ENCODE measurements at regions not wholly inside any gene's neighbourhood (a gene's known extent, or its start where the extent isn't known, plus 50 kb on each side); places are given as distances from the start of the nearest gene placed in this dataset.

DNA sequence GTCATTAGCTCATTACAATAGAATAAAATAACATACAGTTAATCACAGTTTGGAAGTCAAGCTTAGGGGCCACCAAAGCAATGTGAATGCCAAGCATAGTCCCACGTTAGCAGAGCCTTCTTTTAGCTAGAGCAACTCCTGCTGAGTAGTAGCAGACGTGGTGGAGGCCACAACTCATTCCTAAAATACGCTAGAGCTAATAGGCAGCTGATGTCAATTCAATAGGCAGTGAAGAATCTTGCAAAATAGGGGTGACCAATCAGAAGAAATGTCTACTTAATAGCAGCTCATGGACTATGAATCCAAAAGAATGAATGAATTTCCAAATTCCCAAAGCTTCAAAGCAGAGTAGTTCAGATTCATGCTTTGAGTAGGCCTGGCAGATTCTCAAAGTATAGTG is 292.9 kb upstream of the RORA start:
- TF ChIP-seq, protein P1, sequence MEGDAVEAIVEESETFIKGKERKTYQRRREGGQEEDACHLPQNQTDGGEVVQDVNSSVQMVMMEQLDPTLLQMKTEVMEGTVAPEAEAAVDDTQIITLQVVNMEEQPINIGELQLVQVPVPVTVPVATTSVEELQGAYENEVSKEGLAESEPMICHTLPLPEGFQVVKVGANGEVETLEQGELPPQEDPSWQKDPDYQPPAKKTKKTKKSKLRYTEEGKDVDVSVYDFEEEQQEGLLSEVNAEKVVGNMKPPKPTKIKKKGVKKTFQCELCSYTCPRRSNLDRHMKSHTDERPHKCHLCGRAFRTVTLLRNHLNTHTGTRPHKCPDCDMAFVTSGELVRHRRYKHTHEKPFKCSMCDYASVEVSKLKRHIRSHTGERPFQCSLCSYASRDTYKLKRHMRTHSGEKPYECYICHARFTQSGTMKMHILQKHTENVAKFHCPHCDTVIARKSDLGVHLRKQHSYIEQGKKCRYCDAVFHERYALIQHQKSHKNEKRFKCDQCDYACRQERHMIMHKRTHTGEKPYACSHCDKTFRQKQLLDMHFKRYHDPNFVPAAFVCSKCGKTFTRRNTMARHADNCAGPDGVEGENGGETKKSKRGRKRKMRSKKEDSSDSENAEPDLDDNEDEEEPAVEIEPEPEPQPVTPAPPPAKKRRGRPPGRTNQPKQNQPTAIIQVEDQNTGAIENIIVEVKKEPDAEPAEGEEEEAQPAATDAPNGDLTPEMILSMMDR (IDR thresholded peaks at IDR 0.05; ENCODE audit: insufficient read depth, low read depth, low read length), result no peak
- CTCF ChIA-PET, result no interaction called here
- H3K4me3 ChIP-seq (ENCODE audit: low read depth, low read length), result no peak overlapping the region
- DNase-seq (ENCODE audit: low read depth), result no peak
- H3K27me3 ChIP-seq (ENCODE audit: control insufficient read depth, insufficient read depth, low read length), result no peaks in the 10 kb centered on the region
- no peaks in the 10 kb centered on the region for H3K36me3 ChIP-seq (ENCODE audit: control insufficient read depth, insufficient read depth, low read length)
- POLR2A ChIA-PET, result no interaction called here

DNA sequence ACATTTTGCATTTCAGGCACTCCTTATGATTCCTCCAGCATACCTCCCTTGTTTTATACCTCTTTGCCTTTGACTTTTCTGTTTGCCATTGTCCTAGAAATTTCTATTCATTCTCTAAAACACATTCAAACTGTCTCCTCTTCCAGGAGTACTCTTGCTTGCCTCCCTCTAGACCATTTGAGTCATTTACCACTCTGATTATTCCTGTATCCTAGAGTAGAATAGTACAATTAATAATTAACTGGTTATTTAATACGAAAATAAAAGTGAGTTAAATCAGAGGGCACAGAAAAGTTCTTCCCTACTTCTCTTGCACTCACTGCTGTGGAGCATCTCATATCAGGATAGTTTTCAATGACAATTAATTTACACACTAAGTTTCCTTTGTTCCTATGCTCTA is 290.2 kb upstream of the RORA start:
- TF ChIP-seq, protein P1 (IDR thresholded peaks at IDR 0.05; ENCODE audit: insufficient read depth, low read depth, low read length), result no peak
- DNase-seq (ENCODE audit: low read depth), result no peak
- ChIA-PET CTCF (interaction anchor here (1.2 kb wide), 1 partner anchor 11 kb away, joined by 4 read pairs; no protein-coding TSS in a partner anchor), POLR2A (no interaction called here)
- no peak overlapping the region for H3K4me3 ChIP-seq (ENCODE audit: low read depth, low read length)
- no peaks in the 10 kb centered on the region for H3K36me3 ChIP-seq (ENCODE audit: control insufficient read depth, insufficient read depth, low read length)
- no peaks in the 10 kb centered on the region for H3K27me3 ChIP-seq (ENCODE audit: control insufficient read depth, insufficient read depth, low read length)

DNA sequence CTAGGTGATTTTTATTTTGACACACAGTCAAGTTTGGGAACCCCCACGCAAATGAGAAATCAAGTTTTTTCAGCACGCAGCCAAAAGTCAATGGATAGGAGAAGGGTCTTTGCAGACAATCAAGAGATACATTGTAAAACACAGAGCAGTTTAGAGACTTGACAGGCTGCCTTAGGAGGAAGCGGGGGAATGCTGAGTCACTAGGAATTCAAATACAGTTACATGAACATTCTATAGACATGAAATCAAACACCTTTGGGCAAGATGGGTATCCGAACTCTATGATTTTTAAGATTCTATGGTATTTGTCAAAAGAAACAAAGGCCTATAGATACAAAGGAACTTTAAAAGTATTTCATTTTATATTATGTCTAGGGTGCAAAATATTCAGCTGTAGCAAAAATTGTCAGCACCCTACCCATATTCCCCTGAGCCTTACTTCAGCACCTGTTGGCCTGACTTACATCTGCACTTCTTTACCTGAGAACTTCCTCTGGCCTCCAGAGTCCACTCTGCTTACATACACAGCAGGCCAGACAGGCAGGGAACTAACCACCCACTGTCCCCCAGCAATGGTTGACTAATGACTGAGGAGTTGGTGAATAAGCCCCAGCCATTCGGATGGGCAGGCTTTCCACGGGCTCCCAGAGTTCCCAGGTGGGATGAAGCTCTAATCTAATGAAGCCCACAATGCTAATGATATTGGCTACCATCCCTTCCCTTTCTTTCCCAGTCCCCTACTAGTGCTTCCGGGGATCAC is 289.3 kb upstream of the RORA start:
- H3K27me3 ChIP-seq (ENCODE audit: control insufficient read depth, insufficient read depth, low read length), result no peaks in the 10 kb centered on the region
- no peaks in the 10 kb centered on the region for H3K36me3 ChIP-seq (ENCODE audit: control insufficient read depth, insufficient read depth, low read length)
- TF ChIP-seq, protein P1 (IDR thresholded peaks at IDR 0.05; ENCODE audit: insufficient read depth, low read depth, low read length), result no peak
- CTCF ChIA-PET, result interaction anchor here (1.2 kb wide), 1 partner anchor 10 kb away, joined by 4 read pairs; no protein-coding TSS in a partner anchor
- POLR2A ChIA-PET, result no interaction called here
- no peak for DNase-seq (ENCODE audit: low read depth)
- no peak overlapping the region for H3K4me3 ChIP-seq (ENCODE audit: low read depth, low read length)

DNA sequence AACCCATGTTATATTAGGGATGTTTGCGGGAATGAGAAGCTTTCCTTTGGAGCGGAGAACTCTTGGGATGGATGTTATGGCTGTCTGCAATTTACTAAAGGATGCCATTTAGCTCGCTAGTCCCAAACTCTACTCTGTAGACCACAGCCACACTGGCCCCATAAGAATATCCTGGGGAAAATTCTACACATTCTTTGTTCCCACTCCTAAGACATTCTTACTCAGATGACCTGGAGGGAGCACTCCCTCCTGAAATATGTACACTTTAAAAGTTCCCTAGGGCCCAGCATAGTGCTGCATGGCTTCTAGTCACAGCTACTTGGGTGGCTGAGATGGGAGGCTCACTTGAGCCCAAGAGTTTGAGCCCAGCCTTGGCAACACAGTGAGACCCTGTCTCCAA is 288.7 kb upstream of the RORA start:
- CTCF ChIA-PET, result no interaction called here
- no peak for DNase-seq (ENCODE audit: low read depth)
- no peak overlapping the region for H3K4me3 ChIP-seq (ENCODE audit: low read depth, low read length)

GRCh38 chr15:61517335-61517734 is 288.2 kb upstream of the RORA start:
- CTCF ChIA-PET, result no interaction called here
- Histone ChIP-seq H3K27me3 (ENCODE audit: control insufficient read depth, insufficient read depth, low read length) (no peaks in the 10 kb centered on the region), H3K4me3 (ENCODE audit: low read depth, low read length) (no peak overlapping the region), H3K36me3 (ENCODE audit: control insufficient read depth, insufficient read depth, low read length) (no peaks in the 10 kb centered on the region)
- TF ChIP-seq, protein P1 (IDR thresholded peaks at IDR 0.05; ENCODE audit: insufficient read depth, low read depth, low read length), result no peak
- POLR2A ChIA-PET, result no interaction called here
- no peak for DNase-seq (ENCODE audit: low read depth)

More for the DNA sequence above, 288.7 kb upstream of the RORA start:
- POLR2A ChIA-PET, result no interaction called here
- Histone ChIP-seq H3K27me3 (ENCODE audit: control insufficient read depth, insufficient read depth, low read length) (no peaks in the 10 kb centered on the region), H3K36me3 (ENCODE audit: control insufficient read depth, insufficient read depth, low read length) (no peaks in the 10 kb centered on the region)
- TF ChIP-seq, protein P1 (IDR thresholded peaks at IDR 0.05; ENCODE audit: insufficient read depth, low read depth, low read length), result no peak

All from BJ (cell line).